RWPE1 (cell line): ENCODE measurements at regions not wholly inside any gene's neighbourhood (a gene's known extent, or its start where the extent isn't known, plus 50 kb on each side); places are given as distances from the start of the nearest gene placed in this dataset.

Source experiments
- CTCF ChIA-PET: fragments of 350-600 bp; sonication (Branson Sonifier 250); formaldehyde crosslinking; extraction: SDS; loops from one replicate; lab custom pipeline; 2021; lab: Yijun Ruan, JAX
- POLR2A ChIA-PET: fragments of 400-600 bp; formaldehyde crosslinking; extraction: SDS; loops from one replicate; lab custom pipeline; 2020; ENCODE audit warnings: antibody characterized with exemption; ENCODE audit not compliant: low non-redundant PET; lab: Yijun Ruan, JAX
- DNase-seq: peaks from one replicate; pipeline ENCODE4 v3.0.0; 2012; ENCODE audit warnings: low spot score
- H3K27ac ChIP-seq: fragments of 450-650 bp; 2 replicates; pipeline ENCODE4 v1.5.1; 2017
- TF ChIP-seq, protein P1 (sequence below): fragments of 450-650 bp; conservative IDR thresholded peaks from 2 replicates; pipeline ENCODE4 v1.5.1; 2017; ENCODE audit warnings: low read depth, mild to moderate bottlenecking

- ChIA-PET CTCF (no interaction called here), POLR2A (no interaction called here)
- TF ChIP-seq, protein P1, sequence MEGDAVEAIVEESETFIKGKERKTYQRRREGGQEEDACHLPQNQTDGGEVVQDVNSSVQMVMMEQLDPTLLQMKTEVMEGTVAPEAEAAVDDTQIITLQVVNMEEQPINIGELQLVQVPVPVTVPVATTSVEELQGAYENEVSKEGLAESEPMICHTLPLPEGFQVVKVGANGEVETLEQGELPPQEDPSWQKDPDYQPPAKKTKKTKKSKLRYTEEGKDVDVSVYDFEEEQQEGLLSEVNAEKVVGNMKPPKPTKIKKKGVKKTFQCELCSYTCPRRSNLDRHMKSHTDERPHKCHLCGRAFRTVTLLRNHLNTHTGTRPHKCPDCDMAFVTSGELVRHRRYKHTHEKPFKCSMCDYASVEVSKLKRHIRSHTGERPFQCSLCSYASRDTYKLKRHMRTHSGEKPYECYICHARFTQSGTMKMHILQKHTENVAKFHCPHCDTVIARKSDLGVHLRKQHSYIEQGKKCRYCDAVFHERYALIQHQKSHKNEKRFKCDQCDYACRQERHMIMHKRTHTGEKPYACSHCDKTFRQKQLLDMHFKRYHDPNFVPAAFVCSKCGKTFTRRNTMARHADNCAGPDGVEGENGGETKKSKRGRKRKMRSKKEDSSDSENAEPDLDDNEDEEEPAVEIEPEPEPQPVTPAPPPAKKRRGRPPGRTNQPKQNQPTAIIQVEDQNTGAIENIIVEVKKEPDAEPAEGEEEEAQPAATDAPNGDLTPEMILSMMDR: no peak
- no peak for DNase-seq
- H3K27ac ChIP-seq: no peak overlapping the region
These were observed 125.6 kb upstream of the GATA6 start for GRCh38 chr18:22043837-22044236.

GRCh38 chr18:22044474-22045220, 124.7 kb upstream of the GATA6 start:
- ChIA-PET CTCF (no interaction called here), POLR2A (no interaction called here)
- no peak for DNase-seq
- TF ChIP-seq, protein P1: no peak
- no peak overlapping the region for H3K27ac ChIP-seq

DNA sequence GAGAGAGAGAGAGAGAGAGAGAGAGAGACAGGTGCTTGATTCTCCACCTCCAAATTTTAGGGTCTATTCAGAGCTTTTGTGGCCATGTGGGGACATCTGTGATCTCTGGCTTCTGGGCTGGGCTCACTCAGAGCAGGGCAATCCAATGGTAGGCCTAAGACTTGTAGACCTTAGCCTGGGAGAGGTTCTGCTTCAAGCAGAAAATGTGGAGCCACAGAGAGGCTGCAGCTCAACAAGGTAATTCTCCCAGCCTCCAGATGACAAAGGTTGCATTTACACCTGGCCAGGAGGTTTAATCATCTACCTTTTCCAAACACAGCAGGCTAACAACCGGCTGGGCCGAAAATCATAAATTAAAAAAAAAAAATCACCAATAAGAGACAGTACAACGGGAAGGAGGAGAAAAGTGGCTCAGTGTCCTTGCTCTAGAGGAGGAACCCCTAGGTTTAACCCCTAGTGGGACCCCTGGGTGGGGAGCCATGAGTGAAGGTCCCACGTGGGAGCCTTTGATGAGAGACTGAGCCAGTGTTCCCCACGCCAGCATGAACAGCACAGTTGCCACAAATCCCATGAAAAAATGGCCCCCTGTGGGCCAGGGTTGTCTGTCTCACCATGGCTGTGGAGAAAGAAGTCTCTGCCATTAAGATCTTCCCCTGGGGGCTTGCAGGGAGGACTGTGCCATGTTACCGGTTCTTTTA, 124.0 kb upstream of the GATA6 start:
- no peak for DNase-seq
- POLR2A ChIA-PET: no interaction called here
- CTCF ChIA-PET: interaction anchor here (0.9 kb wide), 1 partner anchor 21 kb away, joined by 8 read pairs; no protein-coding TSS in a partner anchor
- TF ChIP-seq, protein P1: no peak
- no peak overlapping the region for H3K27ac ChIP-seq

- no peak overlapping the region for H3K27ac ChIP-seq
- TF ChIP-seq, protein P1: no peak
- DNase-seq: no peak
- ChIA-PET POLR2A (no interaction called here), CTCF (interaction anchor here (0.9 kb wide), 1 partner anchor 22 kb away, joined by 8 read pairs; no protein-coding TSS in a partner anchor)
These were observed 122.9 kb upstream of the GATA6 start for GRCh38 chr18:22046473-22046872.

- CTCF ChIA-PET: no interaction called here
- DNase-seq: no peak
These were observed 121.9 kb upstream of the GATA6 start for GRCh38 chr18:22047485-22047884.

GRCh38 chr18:22048221-22048620, 121.2 kb upstream of the GATA6 start:
- CTCF ChIA-PET: interaction anchor here (0.5 kb wide), 1 partner anchor 749 kb away, joined by 3 read pairs; no protein-coding TSS in a partner anchor
- POLR2A ChIA-PET: no interaction called here
- no peak for DNase-seq
- TF ChIP-seq, protein P1: no peak
- no peak overlapping the region for H3K27ac ChIP-seq

More at GRCh38 chr18:22047485-22047884, 121.9 kb upstream of the GATA6 start:
- TF ChIP-seq, protein P1: no peak
- POLR2A ChIA-PET: interaction anchor here (0.6 kb wide), 1 partner anchor 470 kb away, joined by 4 read pairs; no protein-coding TSS in a partner anchor
- H3K27ac ChIP-seq: no peak overlapping the region
